ENCODE measurements at regions not wholly inside any gene's neighbourhood (a gene's known extent, or its start where the extent isn't known, plus 50 kb on each side); places are given as distances from the start of the nearest gene placed in this dataset.

- TF ChIP-seq CTCF (IDR thresholded peaks at IDR 0.05) (no peak), EP300 (IDR thresholded peaks at IDR 0.05) (no peak)
These were observed 107.0 kb downstream of the OLIG3 start for GRCh38 chr6:137387096-137387764.

All from ovary (tissue), 3 donors.